Glutamatergic neuron (in vitro differentiated cells): ENCODE measurements at regions not wholly inside any gene's neighbourhood (a gene's known extent, or its start where the extent isn't known, plus 50 kb on each side); places are given as distances from the start of the nearest gene placed in this dataset.

ENCODE experiments used
- DNase-seq: peaks from one replicate; pipeline ENCODE4 v3.0.0; 2022
- H3K27ac Mint-ChIP-seq: one replicate; pipeline ENCODE4 v1.8.0; 2020; ENCODE audit warnings: mild to moderate bottlenecking, mixed read lengths, inconsistent platforms; ENCODE audit not compliant: unreplicated experiment
- H3K27me3 Mint-ChIP-seq: one replicate; pipeline ENCODE4 v1.8.0; 2020; ENCODE audit warnings: mild to moderate bottlenecking, moderate library complexity, mixed read lengths, inconsistent platforms; ENCODE audit not compliant: unreplicated experiment
- H3K36me3 Mint-ChIP-seq: one replicate; pipeline ENCODE4 v1.8.0; 2020; ENCODE audit warnings: mild to moderate bottlenecking, mixed read lengths, inconsistent platforms; ENCODE audit not compliant: unreplicated experiment
- H3K4me1 Mint-ChIP-seq: one replicate; pipeline ENCODE4 v1.8.0; 2020; ENCODE audit warnings: mild to moderate bottlenecking, low read depth, mixed read lengths, inconsistent platforms; ENCODE audit not compliant: unreplicated experiment
- H3K4me3 Mint-ChIP-seq: one replicate; pipeline ENCODE4 v1.8.0; 2020; ENCODE audit warnings: mild to moderate bottlenecking, mixed read lengths, inconsistent platforms; ENCODE audit not compliant: unreplicated experiment
- H3K9me3 Mint-ChIP-seq: one replicate; pipeline ENCODE4 v1.8.0; 2020; ENCODE audit warnings: mild to moderate bottlenecking, moderate library complexity, mixed read lengths, inconsistent platforms; ENCODE audit not compliant: unreplicated experiment
- TF ChIP-seq, protein P1 (sequence below): fragments of 200-600 bp; sonication (generic); IDR thresholded peaks from one replicate; pipeline ENCODE4 v1.5.0; 2021; ENCODE audit not compliant: partially characterized antibody, unreplicated experiment

DNA sequence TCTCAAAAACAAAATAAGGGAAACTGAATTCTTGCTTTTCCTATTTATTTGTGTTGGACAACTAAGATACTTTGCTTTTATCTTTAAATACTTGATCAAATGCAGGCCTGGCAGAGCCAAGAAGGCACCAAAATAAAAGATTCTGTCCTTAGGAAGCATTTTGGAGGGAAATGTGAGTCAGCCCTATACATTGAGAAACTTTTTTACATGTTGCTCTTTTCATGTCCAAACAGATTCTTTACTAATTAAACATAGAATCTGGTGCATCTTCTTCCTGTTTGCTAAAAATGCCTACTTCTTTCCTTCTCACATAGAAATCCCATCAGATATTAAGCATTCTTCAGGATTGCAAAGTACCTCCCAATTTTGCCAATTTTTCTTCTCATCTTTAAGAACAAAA, 1160.4 kb downstream of the EFNA5 start:
- Mint-ChIP-seq H3K27me3 (no peaks in the 10 kb centered on the region), H3K9me3 (no peaks in the 10 kb centered on the region), H3K36me3 (no peaks in the 10 kb centered on the region), H3K27ac (no peak overlapping the region), H3K4me1 (no peaks in the 10 kb centered on the region), H3K4me3 (no peak overlapping the region)
- no peak for DNase-seq
- TF ChIP-seq, protein P1, sequence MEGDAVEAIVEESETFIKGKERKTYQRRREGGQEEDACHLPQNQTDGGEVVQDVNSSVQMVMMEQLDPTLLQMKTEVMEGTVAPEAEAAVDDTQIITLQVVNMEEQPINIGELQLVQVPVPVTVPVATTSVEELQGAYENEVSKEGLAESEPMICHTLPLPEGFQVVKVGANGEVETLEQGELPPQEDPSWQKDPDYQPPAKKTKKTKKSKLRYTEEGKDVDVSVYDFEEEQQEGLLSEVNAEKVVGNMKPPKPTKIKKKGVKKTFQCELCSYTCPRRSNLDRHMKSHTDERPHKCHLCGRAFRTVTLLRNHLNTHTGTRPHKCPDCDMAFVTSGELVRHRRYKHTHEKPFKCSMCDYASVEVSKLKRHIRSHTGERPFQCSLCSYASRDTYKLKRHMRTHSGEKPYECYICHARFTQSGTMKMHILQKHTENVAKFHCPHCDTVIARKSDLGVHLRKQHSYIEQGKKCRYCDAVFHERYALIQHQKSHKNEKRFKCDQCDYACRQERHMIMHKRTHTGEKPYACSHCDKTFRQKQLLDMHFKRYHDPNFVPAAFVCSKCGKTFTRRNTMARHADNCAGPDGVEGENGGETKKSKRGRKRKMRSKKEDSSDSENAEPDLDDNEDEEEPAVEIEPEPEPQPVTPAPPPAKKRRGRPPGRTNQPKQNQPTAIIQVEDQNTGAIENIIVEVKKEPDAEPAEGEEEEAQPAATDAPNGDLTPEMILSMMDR = no peak

DNA sequence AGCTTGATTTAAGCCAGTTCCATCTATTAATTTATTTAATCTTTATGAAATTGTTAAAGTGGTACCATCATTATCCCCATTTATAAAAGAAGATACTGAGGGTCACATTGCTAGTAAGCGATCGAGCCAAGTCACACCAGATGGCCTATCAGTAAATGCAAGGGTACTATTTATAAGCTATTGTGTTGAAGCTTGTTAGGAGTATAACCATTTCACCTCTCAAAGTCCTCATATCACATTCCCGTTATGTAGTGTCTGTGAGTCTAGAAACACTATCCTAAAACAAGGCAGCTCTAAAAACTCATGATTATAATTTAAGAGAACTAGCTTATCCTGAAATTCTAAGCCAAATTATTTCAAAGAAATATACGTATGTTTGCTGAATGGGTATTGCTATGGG, 1161.8 kb downstream of the EFNA5 start:
- Mint-ChIP-seq H3K4me1 (no peaks in the 10 kb centered on the region), H3K27me3 (no peaks in the 10 kb centered on the region), H3K27ac (no peak overlapping the region), H3K36me3 (no peaks in the 10 kb centered on the region), H3K9me3 (no peaks in the 10 kb centered on the region), H3K4me3 (no peak overlapping the region)
- TF ChIP-seq, protein P1 = no peak
- DNase-seq = no peak

DNA sequence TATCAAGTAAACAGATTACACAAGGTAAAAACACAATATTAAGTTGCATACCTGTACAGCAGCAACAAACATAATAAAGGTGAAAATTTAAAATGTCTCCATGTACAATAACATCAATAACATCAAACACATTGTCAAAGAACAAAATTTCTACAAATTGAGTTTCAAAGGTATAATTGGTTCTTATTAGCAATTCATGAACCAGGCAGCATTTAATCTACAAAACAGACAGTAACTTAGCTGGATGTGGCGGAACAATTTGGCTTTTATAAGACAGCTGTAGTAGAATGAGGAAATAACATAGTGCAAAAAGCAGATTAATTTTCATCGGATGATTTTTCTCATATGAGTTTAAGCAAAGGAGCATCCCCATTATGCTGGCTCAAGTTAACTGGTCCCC, 1176.8 kb downstream of the EFNA5 start:
- Mint-ChIP-seq H3K9me3 (no peaks in the 10 kb centered on the region), H3K27me3 (no peaks in the 10 kb centered on the region), H3K4me3 (no peak overlapping the region), H3K36me3 (no peaks in the 10 kb centered on the region), H3K4me1 (no peaks in the 10 kb centered on the region), H3K27ac (no peak overlapping the region)
- TF ChIP-seq, protein P1 = no peak
- DNase-seq = no peak

DNA sequence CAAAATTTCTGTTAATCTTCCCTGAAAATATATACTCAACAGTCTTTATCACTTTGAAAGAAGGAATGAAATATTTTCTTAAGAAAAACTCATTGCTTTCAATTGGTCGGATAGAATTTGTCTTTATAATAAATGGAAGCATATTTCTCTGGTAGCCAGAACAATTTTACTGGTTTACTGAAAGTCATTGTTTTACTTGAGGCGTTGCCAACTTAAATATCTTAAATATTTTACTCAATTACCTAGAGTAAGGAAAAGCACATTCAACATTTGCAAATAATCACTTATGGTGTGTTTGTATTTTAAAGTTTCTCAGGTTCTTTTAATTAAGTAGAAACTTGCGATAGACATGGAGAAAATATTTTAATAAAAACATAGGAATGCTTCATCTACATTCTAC, 1181.7 kb downstream of the EFNA5 start:
- TF ChIP-seq, protein P1 = no peak
- Mint-ChIP-seq H3K36me3 (no peaks in the 10 kb centered on the region), H3K27me3 (no peaks in the 10 kb centered on the region), H3K4me1 (peaks cover 5% of the 10 kb centered on the region), H3K27ac (no peak overlapping the region), H3K4me3 (no peak overlapping the region), H3K9me3 (no peaks in the 10 kb centered on the region)
- no peak for DNase-seq

DNA sequence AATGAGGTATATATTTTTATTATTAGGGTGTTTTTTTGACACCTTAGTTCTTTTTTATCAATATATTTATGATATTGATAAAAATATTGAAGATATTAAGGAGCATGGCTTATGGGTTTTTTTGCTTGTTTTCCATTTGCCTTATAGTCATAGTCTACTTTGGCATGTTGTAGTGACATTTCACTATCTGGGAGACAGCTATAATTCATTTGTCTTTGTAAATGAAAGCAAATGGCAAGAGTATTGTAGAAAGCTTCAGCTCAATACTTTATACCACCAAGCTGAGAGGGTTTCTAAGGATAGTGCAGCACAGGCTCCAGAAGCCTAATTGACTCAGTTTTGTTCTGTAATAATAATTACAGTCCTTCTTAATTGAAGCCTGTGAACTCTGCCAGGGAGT, 1182.3 kb downstream of the EFNA5 start:
- no peak for DNase-seq
- Mint-ChIP-seq H3K27me3 (no peaks in the 10 kb centered on the region), H3K4me1 (peaks cover 5% of the 10 kb centered on the region), H3K36me3 (no peaks in the 10 kb centered on the region), H3K4me3 (no peak overlapping the region), H3K9me3 (no peaks in the 10 kb centered on the region), H3K27ac (no peak overlapping the region)
- TF ChIP-seq, protein P1 = no peak
